ENCODE measurements at regions not wholly inside any gene's neighbourhood (a gene's known extent, or its start where the extent isn't known, plus 50 kb on each side); places are given as distances from the start of the nearest gene placed in this dataset.

DNA sequence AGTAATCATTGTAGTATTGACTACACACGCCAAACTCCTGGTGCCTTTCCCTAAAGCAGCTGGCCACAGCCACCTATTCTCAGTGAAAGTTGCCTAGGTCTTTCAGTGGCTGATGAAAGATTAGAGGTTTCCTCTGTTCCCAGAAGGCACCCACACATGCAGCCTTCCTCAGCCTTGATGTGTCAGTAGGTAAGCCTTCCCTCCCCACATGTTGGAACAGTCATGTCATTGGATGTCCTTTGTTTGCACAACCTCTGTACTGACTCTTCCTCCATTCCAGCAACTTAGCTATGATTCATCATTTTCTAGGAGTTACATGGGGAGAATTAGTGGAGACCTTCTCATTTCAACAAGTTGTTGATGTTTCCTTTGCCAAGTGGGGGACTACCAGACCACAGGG lies 630.8 kb upstream of the SLC39A10 start:
- DNase-seq = no peak

DNA sequence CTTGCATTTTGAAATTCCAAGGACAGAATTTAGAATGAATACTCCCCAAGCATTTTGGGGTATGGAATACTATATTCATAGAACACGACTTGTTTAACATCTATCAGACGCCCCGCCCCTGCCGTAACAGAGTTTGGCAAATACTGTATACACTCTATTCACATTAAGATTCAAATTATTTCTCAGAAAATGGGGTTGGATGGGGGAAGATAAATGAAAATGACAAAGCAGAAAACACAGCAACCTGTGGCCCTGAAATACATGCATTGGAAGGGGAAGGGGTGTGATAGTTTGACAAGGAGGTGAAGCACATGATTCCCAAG lies 634.6 kb upstream of the SLC39A10 start:
- no peak for DNase-seq

DNA sequence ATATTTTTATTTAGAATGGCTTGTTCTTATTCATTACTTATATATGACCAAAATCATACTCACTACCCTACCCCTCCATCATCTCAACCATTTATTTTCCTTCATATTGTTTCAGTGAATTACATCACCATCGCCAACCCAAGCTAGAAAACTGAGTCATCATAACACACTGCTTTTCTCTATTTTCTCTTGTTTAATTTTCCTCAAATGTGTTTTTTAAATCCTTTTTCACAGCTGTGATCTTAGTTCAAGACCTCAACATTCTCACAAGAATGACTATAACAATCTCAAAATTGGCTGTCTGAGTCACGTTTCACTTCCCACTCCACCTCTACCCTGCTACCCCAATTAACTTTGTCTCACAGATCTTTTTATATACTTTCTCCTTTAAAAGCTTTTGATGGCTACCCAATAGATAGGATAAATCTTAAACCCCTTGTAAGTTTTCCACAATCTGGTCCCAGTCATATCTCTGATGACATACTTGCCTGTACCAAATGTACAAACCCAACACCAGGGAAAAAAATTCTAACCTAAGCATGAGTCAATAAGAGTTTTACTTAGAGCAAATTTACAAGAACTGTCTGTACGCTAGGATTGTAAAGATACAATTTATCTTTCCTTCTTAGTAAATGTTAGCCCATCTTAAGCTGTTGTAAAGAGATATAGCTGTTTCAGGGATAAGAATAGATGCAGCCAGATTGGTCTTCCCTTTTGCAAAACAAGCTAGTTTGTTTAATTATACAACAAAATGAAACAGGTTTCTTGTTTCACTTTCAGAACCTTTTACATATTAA lies 635.1 kb upstream of the SLC39A10 start:
- no peak for DNase-seq

- DNase-seq = no peak
Measured at GRCh38 chr2:195018462-195018861, 638.6 kb upstream of the SLC39A10 start.

DNA sequence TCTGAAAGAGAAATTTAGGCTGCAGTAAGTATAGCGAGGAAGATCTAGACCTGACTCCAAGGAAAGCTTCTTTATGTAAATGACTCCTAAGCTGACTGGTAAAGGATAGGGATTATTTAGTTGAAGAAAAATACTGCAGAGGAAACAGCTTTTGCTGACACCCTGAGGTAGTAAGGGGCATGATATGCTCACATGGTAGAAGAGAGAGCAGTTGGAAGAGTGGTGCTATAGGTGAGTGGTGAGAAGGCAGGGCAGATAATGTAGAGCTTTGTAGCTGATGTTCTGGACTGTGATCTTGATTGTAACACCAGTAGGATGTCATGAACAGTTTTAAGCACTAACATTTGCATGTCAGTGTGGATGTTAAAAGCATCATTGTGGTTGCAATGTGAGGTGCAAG lies 639.1 kb upstream of the SLC39A10 start:
- no peak for DNase-seq

DNA sequence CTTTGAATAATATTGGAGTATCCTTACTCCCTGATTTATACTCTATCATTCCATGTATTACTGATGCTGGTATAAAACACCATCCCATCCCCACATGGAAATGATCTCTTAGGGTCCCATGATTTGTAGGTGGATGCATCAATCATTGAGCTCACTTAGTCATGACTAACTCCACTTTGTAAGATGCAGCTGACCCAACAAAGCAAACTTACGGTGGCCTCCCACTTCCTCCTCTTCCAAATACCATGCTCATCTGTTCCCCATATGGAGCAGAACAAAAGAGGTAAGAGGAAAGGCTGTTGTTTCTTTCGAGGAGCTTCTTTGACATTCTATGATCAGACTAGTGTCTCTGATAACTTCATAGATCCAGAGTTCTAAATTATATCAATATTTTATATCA lies 640.2 kb upstream of the SLC39A10 start:
- DNase-seq = peak; percentile 8 to 19

DNA sequence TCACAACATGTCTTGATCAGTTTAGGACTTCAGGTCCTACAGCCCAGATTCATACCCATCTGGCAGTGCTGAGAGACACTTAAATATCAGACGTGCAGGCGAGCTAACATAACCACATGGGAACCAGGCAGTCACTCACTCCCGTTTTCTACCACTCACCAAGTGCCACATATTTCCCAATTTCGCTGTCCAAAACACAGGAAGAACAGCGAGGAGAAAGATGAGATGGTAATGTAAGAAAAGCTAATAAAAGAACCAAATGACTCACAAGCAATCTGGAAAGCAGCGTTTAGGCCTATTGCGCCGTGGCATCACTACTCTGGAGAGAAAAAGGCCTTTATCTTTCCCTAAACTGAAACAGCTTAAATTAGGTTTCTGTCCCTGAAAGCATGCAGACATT lies 647.8 kb upstream of the SLC39A10 start:
- peak in 1 of 2 experiments; percentile 26 for DNase-seq

DNA sequence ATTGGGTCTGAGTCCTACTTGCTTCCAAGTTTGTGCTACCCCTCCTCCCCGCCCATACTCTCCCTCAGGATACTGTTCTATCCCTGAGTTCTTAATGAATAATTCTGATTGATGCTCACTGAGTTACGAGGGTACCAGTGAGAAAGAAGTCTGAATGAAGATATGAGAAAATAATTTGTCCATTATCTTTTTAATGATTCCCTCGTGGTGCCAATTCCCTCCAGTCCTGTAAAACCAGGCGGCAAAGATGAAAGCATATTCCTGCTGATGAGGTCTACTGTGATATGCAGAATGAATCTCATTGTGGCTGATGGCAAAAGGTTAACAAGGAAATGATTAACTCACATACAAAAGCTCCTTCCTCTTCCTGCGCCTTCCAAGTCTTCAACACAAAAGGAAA lies 650.2 kb upstream of the SLC39A10 start:
- no peak for DNase-seq

DNA sequence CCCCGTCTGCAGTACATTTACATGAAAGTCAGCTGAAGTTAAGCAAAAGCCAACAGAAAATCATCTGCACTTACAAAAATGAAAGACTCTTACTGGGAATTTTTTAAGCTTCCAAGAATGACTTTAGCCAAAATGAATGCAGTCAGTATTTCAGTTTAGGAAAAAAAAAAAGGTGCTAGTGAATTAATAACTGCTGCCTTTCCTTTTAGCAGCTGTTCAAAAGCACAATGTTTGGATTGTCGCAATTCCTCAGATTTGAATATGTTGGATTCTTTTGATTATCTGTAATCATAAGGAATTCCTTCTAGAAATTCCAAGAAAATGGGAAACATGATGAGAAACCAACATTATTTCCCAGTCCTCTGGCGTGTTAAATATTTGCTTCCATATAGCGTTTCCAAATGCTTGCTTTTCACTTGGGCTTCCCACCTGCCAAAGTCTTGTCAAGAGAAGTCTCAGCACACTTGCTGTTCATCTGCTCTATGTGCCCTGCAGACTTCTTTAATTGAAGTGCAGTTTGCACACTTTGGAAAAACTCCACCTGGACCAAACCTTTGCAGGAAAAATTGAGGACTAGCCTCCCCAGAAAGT lies 653.0 kb upstream of the SLC39A10 start:
- DNase-seq = no peak

- no peak for DNase-seq
Measured at GRCh38 chr2:195001924-195002323, 655.1 kb upstream of the SLC39A10 start.

DNA sequence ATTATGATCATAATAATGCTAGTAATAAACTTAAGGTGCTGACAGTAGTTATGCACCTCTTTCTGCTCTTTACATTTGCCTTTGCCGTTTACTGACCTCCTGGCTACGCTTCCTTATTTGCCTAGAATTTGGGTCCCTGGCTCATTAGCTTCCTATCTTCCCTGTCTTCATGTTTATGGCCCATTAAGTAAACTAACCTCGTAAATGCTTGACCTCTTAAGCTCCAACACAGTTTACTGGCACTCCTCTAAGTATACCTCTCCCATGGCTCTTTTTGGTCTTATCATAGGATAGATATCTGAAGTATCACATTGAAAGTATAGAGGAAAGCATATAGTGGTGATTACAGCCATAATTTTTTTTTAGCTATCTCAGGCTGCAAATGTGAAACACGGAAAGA lies 657.3 kb upstream of the SLC39A10 start:
- no peak for DNase-seq

DNA sequence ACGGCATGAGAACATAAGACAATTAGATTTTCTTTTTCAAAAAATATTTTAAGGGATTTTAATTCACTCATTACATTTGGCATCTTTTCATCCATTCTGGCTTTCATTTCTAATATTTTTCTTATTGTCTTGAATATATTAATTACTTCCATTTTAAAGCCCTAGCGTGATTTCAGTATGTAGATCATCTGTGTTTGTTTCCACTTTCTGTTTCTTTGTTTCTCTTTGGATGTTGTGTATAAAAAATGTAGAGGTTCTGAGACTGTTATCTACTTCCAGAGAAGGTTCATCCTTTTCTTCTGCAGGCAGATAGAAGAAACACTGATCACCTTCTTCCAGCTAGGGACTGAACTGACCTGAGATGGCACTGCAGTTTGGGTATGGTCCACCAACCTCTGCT lies 664.4 kb upstream of the SLC39A10 start:
- DNase-seq = no peak

GRCh38 chr2:194985258-194985657 lies 671.8 kb upstream of the SLC39A10 start:
- DNase-seq = no peak

- no peak for DNase-seq
Measured at GRCh38 chr2:194962254-194962653, 694.8 kb upstream of the SLC39A10 start.

- DNase-seq = no peak
Measured at GRCh38 chr2:194954218-194954617, 702.8 kb upstream of the SLC39A10 start.

- DNase-seq = no peak
Measured at GRCh38 chr2:194946826-194947225, 710.2 kb upstream of the SLC39A10 start.

GRCh38 chr2:194938066-194938465 lies 719.0 kb upstream of the SLC39A10 start:
- DNase-seq = no peak

DNA sequence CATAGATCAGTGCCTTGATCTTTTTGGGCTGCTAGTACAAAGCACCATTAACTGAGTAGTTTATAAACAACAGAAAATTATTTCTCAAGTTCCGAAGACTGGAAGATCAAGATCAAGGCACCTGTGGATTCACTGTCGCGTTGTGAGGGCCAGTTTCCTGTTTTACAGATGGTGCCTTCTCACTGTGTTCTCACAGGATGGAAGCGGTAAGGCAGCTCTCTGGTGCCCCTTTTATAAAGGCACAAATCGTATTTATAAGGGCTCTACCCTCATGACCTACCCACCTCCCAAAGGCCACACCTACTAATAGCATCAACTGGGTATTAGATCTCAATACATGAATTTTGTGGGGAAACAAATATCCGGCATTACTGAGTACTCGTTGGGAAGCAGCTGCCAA lies 729.5 kb upstream of the SLC39A10 start:
- DNase-seq = no peak

DNA sequence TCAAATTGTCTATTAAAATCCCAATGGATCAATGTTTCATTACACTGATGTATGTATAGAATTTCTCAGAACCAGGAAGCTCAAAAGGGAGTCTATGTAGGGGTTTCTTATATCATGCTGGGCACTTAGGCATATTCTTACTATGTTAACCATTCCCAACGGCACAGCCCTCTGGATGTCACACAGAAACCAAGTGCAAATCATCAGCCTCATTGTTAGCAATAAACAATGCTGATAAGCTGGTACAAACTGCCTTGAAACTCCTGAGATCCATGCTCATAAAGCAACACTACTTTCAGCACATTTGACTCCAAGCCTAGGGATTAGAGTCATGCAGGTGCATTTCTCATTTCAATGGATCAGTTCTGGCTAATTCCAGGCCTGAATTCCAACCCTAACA lies 730.2 kb upstream of the SLC39A10 start:
- no peak for DNase-seq

DNA sequence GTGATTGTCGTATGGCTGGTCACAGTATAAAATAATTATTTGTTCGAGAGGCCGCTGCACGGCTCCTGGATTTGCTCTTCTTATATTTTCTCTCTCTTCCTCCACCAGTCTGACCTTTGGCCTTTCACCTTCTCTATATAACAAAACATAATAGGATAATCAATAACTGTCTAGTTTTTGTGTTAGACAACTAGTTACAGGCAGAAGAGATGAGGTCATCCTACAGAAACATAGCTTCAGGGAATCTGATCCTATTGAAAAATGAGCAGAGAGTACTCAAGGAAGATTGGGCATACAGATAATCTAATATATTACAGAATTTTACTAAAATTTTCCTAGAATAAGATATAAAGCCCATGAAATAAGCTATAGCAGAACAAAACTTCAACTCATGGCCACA lies 731.3 kb upstream of the SLC39A10 start:
- DNase-seq = no peak

DNA sequence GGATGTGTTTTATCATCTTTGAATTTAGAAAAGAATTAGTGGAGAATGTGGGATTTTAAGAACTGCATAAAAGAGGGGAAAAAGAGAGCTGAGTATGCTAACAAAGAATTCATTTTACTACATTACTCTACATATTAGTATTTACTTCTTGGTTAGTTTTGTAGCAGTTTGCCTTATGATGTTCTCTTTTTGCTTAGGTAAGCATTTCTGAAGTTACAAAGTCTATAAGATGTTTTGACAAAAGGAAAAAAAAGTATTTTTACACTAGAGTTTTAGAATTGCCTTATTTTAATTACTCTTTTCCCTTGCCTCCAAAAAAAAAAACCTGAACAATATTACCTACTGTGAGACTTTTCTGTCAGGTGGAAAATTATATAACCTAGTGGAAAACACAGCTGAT lies 739.5 kb upstream of the SLC39A10 start:
- no peak for DNase-seq

GRCh38 chr2:194915485-194915884 lies 741.5 kb upstream of the SLC39A10 start:
- no peak for DNase-seq

GRCh38 chr2:194907569-194907968 lies 749.5 kb upstream of the SLC39A10 start:
- DNase-seq = no peak

DNA sequence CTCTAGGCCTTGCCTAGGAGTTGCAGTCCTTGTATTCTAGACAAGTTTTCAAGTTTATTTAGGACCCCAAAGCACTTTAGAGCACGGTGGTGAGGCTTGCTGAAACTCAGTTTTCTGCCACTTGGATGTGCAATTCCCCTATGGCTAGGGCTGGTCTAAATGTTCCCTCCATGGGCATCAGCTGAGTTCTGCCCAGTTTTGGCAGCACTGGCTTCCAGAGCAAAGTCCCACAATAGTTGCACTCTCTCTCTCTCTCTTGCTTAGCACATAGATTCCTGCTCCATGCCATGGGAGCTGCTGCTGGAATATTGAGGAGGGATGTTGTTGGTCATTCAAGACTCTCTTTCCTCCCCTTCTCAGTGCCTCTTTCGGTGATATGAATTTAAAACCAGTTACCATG lies 760.2 kb upstream of the SLC39A10 start:
- no peak for DNase-seq

DNA sequence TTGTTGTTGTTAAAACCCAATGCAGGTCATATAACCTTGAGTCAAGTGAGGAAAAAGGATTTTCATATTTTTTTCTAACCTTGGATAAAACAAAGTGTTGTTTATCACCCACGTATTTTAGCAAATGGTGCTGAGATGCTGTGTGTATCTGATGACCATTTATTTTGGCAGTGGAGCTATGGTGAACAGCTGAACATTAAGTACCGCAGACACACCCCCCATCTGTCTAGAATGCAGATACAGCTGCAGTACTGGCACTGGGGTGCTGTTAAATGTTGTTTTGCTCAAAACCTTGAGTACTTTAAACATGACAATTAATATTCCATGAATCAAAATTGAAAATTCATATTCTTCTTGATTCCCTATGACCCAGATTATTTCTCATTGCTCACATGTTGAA lies 773.3 kb upstream of the SLC39A10 start:
- DNase-seq = no peak

All from SHP77 (cell line).